NCI-H510A treated with DMSO at 0.1 percent for 48 hours (cell line): ENCODE measurements at regions not wholly inside any gene's neighbourhood (a gene's known extent, or its start where the extent isn't known, plus 50 kb on each side); places are given as distances from the start of the nearest gene placed in this dataset.
"Not testable (repeated sequence)": the region's sequence is repeated elsewhere in the genome, so short reads cannot be mapped to it uniquely, and the experiment has no call there.

Source experiments
- DNase-seq: peaks from one replicate; lab custom pipeline; 2025; lab: John Stamatoyannopoulos, UW

- not testable (repeated sequence) for DNase-seq
Observed at GRCh38 chr2:66242888-66243287, 192.0 kb upstream of the MEIS1 start.

DNA sequence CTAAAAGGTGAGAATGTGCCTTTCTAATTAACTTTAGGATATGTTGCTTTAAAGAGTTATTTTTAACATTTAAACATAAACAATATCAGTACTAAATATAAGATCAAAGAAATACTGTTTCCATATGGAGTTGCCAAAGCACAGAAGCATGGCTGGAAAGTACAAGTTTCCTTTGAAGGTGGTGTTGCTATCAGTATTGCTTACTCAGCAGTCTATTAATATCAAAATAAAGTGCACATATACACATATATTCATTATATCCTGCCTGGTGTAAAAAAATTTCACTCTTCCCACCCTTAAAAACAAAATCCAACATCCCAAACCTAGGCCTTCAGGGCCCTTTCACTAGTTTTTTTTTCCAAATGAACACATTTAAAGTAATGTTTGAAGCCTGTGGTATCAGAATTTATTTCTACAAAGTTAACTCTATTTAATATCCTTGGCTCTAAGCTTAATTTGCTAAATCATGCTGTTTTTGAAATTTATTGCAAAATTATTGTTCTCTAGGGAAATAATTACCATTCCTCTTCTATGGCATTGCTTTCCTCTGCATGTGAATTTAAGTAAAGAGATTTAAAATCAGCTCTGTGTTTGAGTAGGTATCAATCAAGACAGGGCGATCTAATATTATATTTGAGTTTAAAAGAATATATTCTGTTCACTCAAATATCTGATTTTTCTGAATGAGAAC lies 192.7 kb upstream of the MEIS1 start:
- DNase-seq: no peak

DNA sequence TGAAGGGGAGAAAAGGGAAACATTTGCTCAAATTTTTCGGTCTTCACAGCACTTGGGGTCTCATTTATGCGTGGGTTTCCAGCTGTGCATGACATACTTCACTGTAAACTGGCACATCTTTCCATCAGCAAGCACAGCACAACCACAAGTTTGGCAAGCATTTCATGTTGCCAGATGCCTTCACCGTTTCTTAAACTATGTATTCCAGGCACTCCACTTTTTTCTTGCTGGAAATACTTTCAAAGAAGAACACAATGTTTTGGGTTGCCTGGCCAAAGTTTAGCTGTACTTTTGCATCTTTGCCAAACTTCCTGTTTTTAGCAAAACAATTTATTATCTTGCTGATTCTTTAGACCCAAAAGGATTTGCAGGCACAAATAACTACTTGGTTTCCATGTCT lies 194.6 kb upstream of the MEIS1 start:
- DNase-seq: no peak

DNA sequence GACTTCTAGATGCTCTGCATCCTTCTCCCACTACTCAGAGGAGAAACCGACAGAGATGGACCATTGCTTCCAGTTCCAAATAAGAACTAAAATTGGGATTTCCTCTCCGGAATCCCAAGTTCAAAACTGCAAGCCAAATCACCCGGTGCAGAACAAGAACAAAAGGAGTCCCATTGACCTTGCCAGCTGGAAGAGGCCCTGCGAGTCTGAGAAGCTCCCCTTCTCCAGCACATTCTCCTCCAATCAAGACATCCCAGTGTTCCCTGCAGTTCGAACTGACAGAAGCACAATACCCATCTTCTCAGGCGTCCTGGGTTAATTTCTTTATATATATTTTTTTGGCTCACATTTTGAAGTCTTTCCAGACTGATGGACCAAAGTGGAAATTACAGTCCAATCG lies 195.3 kb upstream of the MEIS1 start:
- DNase-seq: no peak

GRCh38 chr2:66237803-66238379 lies 197.0 kb upstream of the MEIS1 start:
- no peak for DNase-seq

- DNase-seq: no peak
Observed at GRCh38 chr2:66236816-66237802, 197.8 kb upstream of the MEIS1 start.

- DNase-seq: no peak
Observed at GRCh38 chr2:66236067-66236685, 198.7 kb upstream of the MEIS1 start.

GRCh38 chr2:66235428-66235827 lies 199.5 kb upstream of the MEIS1 start:
- DNase-seq: no peak

- DNase-seq: no peak
Observed at GRCh38 chr2:66233981-66234380, 200.9 kb upstream of the MEIS1 start.

- no peak for DNase-seq
Observed at GRCh38 chr2:66228128-66228547, 206.8 kb upstream of the MEIS1 start.

DNA sequence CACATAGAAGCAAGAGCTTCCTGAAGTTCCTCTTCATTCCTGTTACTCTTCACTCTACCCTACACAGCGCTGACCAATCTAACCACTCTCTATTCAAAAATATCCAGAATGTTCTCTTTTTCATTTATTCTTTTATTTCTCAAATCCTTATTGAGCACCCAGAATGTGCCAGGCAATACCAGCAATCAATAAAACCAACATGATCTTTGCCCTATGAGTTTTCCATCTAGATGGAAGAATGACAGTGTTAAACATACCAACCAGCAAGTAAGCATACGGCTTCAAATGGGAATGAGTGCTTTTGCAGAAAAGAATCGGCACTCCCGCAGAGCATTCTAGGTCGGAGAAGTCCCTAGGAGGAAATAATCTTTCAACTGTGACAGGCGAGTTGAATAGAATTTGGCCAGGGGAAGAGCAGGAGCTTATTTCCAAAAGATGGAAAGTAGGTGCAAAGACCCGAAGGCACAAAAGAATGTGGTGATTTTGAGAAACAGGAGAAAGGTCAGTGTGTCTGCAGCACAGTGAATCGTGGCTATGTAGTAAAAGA lies 217.8 kb upstream of the MEIS1 start:
- DNase-seq: no peak

GRCh38 chr2:66212749-66213148 lies 222.2 kb upstream of the MEIS1 start:
- DNase-seq: no peak

- no peak for DNase-seq
Observed at GRCh38 chr2:66202586-66202985, 232.3 kb upstream of the MEIS1 start.

DNA sequence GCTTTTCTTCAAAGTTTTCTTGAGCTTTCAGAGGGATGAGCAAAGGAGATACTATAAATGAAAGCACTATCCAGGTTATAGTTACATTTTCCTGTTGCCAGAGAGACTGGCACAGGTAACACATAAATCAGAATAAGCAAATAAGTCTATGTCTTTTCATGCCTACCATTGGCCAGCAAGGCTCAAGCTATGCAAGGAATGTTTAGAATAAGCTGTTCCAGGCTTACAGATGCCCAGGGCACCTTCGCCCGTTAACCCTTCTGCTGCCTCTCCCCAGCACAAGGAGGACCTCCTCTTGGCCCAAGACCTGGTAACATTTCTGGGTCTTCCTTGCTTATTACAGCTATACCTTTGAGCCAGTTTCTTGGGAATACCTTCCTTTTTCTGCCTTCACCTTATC lies 233.7 kb upstream of the MEIS1 start:
- no peak for DNase-seq

GRCh38 chr2:66198873-66199272 lies 236.1 kb upstream of the MEIS1 start:
- no peak for DNase-seq

DNA sequence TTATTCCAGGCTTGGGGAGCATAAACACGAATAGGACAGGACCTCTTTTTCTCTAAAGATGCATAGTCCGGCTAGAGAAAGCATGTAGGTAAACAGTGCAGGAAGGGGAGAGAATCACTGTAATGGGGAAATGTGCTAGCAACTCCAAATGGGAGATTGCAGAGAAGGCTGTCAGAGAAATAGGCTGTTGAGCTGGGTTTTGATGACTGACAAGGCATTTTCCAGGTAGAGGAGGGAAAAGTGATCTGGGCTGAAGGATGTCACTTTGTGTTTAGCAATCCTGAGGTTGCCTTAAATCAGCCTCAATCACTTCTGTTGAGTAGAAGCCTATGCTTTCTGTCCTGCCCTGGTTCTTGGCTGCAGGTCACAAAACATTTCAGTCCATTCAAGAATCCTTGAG lies 242.0 kb upstream of the MEIS1 start:
- no peak for DNase-seq

DNA sequence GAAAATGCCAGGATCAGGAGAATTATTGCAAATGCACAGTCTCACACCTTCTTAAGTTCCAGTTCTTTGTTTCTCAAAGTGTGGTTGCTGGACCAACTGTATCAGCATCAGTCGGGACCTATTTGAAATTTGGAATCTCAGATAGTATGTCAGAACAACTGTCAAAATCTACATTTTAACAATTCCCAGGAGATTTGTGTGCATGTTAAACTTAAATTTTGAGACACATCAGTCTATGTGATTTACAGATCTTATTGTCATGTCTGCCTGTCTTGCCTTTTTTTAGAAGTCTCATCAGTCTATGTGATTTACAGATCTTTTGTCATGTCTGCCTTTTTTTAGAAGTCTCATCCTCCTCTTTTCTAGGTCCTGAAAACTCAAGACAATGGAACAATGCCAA lies 243.6 kb upstream of the MEIS1 start:
- DNase-seq: no peak

DNA sequence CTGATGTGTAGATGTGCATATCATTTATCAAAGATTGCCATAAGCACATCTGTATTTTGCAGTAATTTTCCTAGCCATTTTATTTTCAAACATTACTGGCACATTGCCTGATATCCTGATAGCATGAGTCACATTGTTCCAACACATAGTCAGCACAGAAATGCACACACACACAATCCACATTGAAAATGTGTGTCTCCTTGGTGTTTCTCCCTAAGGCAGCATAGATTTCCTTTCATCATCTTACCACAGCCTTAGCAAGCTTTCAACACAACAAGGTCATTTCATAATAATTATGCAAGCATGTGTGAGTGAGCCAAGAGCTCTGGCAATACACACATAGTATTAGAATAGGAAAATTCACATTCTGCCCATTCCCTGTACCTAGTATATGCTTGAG lies 245.4 kb upstream of the MEIS1 start:
- DNase-seq: no peak

DNA sequence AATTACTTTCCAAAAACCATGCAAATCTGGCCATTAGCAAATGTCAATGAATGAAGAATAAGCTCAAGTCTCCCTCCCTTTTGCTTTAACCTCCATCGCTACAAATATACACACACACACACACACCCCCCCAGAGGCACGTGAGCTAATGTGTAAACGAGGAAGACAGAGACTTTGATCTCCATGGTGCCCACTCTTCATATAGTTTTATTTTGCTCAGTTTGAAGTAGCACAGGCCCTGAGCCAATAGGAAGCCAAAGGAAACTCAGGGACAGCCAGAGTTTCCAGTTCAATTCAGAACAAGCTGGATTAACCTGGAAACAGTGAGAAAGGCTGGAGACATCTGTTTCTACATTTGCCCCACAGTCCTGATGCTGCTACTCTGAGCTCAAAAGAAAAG lies 248.4 kb upstream of the MEIS1 start:
- no peak for DNase-seq

DNA sequence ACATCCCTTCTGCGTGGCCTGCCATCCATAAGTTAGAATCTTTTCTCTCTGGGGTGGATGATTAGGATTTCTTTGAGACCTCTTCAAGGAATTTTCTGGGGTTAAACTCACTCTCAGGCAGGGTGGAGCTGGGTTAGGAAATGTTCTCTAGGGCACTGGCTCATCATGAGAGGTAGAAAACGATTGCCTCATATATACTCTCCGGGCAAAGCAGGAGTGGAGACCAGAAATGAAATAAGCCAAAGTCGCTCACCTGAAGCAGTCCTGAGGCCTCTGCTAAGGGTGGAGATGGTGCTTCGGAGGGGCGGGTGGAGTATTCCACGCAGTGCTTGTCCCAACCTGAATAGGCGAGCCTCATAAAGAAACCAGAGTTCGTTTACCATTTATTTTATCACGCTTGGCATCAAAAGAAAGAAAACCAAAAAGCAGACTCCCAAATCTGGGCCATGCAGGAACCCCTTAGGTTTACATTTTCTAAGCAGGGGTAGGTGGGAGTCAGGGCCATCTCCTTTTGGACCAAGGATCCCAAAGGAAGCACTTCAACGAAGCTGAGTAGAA lies 249.3 kb upstream of the MEIS1 start:
- DNase-seq: no peak

- not testable (repeated sequence) for DNase-seq
Observed at GRCh38 chr2:66177128-66177796, 257.7 kb upstream of the MEIS1 start.
